Peyer's patch (tissue), 4 donors: ENCODE measurements at regions not wholly inside any gene's neighbourhood (a gene's known extent, or its start where the extent isn't known, plus 50 kb on each side); places are given as distances from the start of the nearest gene placed in this dataset.

ENCODE experiments used
- POLR2A ChIP-seq, 2 donors: fragments of 450-650 bp; IDR thresholded peaks; one replicate each; pipeline ENCODE4 v1.5.1; 2017; ENCODE audit warnings: antibody characterized with exemption in 2 of 2, mild to moderate bottlenecking in 2 of 2, moderate library complexity in 2 of 2
- TF ChIP-seq, protein P1 (sequence below), 6 experiments: fragments of 450-650 bp in 4 of 6; fragments of 200-600 bp in 2 of 6; sonication (generic) in 1 of 6; IDR thresholded peaks; one replicate each; pipeline ENCODE4 v1.5.1; 2017 to 2019; ENCODE audit warnings: antibody characterized with exemption in 6 of 6, mild to moderate bottlenecking in 3 of 6, moderate library complexity in 1 of 6

DNA sequence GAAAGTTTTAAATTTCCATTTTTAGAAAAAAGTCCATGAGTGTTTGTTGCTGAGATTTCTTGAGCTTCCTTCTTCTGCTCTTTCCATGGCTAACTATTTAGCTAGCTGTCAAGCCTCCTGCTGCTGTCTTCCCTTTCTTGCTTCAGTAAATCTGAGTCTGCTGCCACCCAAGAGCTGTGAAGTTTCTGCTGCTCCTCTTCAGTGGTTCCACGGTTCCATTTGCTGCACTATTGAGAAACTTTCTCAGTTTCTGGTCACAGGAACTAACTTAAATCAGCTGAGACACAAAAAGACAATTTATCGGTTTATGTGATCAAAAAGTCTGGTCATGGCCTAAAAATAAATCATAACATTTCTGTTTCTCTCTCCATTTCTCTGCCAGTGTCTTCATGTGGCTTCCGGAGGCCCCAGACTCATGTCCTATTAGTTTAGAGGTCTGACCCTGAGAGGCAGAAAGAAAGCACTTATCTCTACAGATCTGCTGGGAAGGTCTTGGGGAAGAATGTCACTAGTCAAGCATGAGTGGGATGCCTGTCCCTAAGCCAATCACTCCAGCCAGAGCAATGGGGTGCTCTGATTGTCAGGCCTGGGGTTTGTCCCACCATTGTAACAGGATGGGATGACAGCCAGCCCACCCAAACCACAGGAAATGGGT lies 73.0 kb upstream of the ARL4C start:
- TF ChIP-seq POLR2A (IDR thresholded peaks at IDR 0.05), result no peak
- TF ChIP-seq, protein P1, sequence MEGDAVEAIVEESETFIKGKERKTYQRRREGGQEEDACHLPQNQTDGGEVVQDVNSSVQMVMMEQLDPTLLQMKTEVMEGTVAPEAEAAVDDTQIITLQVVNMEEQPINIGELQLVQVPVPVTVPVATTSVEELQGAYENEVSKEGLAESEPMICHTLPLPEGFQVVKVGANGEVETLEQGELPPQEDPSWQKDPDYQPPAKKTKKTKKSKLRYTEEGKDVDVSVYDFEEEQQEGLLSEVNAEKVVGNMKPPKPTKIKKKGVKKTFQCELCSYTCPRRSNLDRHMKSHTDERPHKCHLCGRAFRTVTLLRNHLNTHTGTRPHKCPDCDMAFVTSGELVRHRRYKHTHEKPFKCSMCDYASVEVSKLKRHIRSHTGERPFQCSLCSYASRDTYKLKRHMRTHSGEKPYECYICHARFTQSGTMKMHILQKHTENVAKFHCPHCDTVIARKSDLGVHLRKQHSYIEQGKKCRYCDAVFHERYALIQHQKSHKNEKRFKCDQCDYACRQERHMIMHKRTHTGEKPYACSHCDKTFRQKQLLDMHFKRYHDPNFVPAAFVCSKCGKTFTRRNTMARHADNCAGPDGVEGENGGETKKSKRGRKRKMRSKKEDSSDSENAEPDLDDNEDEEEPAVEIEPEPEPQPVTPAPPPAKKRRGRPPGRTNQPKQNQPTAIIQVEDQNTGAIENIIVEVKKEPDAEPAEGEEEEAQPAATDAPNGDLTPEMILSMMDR (IDR thresholded peaks at IDR 0.05), result no peak
